ENCODE measurements at regions not wholly inside any gene's neighbourhood (a gene's known extent, or its start where the extent isn't known, plus 50 kb on each side); places are given as distances from the start of the nearest gene placed in this dataset.

DNA sequence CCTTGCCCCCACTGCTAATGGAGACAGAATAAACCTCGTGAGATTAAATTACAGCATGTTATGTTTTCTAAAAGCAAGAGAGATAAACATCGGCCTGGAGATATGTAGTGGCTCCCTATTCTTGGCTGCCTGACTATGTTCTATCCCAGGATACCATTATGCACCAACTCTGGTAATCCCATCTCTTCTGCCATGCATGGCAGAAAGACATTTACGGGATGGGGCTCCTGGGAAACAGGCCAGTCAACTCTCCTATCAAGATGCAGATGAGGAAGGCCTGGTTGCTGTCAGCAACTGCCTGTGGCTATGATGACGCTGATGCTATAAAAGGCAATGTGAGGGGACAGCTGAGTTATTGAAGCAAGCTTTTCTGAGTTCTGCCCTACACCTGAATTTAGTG is 166.2 kb upstream of the VCX3A start:
- no peak overlapping the region for H3K27ac Mint-ChIP-seq
- H3K4me1 Mint-ChIP-seq (ENCODE audit: low read depth) = no peaks in the 10 kb centered on the region
- no peak overlapping the region for H3K4me3 Mint-ChIP-seq
- H3K9me3 Mint-ChIP-seq = peaks cover 5% of the 10 kb centered on the region; the same call in 1 of the 2 replicates
- DNase-seq = no peak
- H3K27me3 Mint-ChIP-seq (ENCODE audit: insufficient read depth) = no peaks in the 10 kb centered on the region
- TF ChIP-seq, protein P1, sequence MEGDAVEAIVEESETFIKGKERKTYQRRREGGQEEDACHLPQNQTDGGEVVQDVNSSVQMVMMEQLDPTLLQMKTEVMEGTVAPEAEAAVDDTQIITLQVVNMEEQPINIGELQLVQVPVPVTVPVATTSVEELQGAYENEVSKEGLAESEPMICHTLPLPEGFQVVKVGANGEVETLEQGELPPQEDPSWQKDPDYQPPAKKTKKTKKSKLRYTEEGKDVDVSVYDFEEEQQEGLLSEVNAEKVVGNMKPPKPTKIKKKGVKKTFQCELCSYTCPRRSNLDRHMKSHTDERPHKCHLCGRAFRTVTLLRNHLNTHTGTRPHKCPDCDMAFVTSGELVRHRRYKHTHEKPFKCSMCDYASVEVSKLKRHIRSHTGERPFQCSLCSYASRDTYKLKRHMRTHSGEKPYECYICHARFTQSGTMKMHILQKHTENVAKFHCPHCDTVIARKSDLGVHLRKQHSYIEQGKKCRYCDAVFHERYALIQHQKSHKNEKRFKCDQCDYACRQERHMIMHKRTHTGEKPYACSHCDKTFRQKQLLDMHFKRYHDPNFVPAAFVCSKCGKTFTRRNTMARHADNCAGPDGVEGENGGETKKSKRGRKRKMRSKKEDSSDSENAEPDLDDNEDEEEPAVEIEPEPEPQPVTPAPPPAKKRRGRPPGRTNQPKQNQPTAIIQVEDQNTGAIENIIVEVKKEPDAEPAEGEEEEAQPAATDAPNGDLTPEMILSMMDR (IDR thresholded peaks at IDR 0.05) = no peak
- H3K36me3 Mint-ChIP-seq (ENCODE audit: low read depth) = no peaks in the 10 kb centered on the region

DNA sequence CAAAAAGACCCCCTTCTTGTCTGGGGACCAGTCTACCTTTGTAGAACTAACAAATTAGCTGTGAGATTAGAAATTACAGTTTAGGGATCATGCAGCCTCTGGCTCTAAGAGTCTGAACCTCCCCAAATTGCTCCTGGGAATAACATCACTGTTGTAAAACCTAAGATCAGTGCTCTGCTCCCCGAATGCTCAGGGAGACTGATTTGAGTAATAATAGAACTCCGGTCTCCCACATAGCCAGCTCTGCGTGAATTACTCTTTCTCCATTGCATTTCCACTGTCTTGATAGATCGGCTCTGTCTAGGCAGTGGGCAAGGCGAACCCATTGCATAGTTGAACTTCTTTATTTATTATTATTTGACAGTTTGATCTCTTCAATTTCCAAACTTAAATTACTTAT is 160.8 kb upstream of the VCX3A start:
- H3K4me3 Mint-ChIP-seq = no peak overlapping the region

DNA sequence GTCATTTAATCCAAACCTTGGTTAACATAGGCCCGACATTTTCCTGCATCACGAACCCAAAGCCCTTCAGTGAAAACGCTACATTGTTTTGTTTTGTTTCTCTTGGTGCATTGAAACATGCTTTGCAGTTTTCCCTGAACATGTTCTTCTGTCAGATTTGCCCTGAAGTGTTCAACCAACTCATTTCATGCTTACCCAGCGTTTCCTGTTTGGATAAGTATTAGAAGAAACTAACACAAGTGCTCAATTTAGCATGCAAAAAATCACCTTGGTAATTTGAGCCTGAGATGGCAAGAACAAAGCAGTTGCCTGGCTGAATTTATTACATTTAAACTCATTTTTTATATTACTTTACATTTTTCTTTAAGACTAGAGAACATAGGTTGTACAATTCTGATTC is 160.1 kb upstream of the VCX3A start:
- Mint-ChIP-seq H3K27me3 (ENCODE audit: insufficient read depth) (no peaks in the 10 kb centered on the region), H3K9me3 (peaks cover 8% of the 10 kb centered on the region), H3K27ac (no peak overlapping the region), H3K4me1 (ENCODE audit: low read depth) (no peaks in the 10 kb centered on the region), H3K4me3 (no peak overlapping the region), H3K36me3 (ENCODE audit: low read depth) (no peaks in the 10 kb centered on the region)
- DNase-seq = no peak
- TF ChIP-seq, protein P1 (IDR thresholded peaks at IDR 0.05) = no peak

More for the DNA sequence above, 160.8 kb upstream of the VCX3A start:
- Mint-ChIP-seq H3K27ac (no peak overlapping the region), H3K27me3 (ENCODE audit: insufficient read depth) (no peaks in the 10 kb centered on the region), H3K9me3 (peaks cover 9% of the 10 kb centered on the region), H3K36me3 (ENCODE audit: low read depth) (no peaks in the 10 kb centered on the region), H3K4me1 (ENCODE audit: low read depth) (no peaks in the 10 kb centered on the region)
- TF ChIP-seq, protein P1 (IDR thresholded peaks at IDR 0.05) = no peak
- no peak for DNase-seq

DNA sequence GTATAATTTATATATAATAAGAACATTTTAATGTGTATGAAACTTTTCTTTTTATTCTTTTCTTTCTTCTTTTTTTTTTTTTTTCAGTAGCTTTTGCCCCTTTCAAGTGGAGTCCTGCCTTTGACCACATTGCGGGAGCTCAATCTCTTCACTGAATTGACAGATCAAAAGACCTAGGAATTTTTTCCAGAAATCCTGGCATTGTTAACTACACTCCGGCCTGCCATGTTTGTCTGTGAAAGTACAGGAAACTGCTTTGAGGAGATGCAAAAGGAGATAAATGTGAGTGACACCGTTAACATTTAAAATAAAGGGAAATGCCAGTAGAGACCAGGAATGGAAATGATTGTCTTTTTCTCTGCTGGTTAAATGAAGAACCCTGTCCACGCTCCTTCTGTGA is 159.3 kb upstream of the VCX3A start:
- Mint-ChIP-seq H3K9me3 (peaks cover 4% of the 10 kb centered on the region; the same call in 1 of the 2 replicates), H3K27me3 (ENCODE audit: insufficient read depth) (no peaks in the 10 kb centered on the region), H3K4me1 (ENCODE audit: low read depth) (no peaks in the 10 kb centered on the region), H3K36me3 (ENCODE audit: low read depth) (no peaks in the 10 kb centered on the region), H3K27ac (no peak overlapping the region), H3K4me3 (no peak overlapping the region)
- TF ChIP-seq, protein P1 (IDR thresholded peaks at IDR 0.05) = no peak
- no peak for DNase-seq

DNA sequence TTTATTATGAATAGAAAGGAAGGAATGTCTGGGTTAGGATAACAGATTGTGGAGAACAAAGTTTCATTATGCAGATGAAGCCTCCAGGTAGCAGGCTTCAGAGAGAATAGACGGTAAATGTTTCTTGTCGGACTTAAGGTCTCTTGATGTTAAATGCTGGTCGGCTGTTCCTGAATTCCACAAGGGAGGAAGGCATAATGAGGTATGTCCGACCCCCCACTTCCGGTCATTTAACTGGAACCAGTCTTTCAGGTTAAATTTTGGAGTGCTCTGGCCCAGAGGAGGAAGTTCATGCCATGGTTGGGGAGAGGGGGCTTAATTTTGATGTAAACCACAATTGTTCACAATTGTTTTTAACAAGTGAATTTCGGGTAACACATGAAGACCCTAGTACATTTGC is 158.1 kb upstream of the VCX3A start:
- peaks cover 7% of the 10 kb centered on the region; the same call in 1 of the 2 replicates for H3K9me3 Mint-ChIP-seq
- H3K4me1 Mint-ChIP-seq (ENCODE audit: low read depth) = no peaks in the 10 kb centered on the region
- no peak overlapping the region for H3K27ac Mint-ChIP-seq
- TF ChIP-seq, protein P1 (IDR thresholded peaks at IDR 0.05) = no peak
- H3K4me3 Mint-ChIP-seq = no peak overlapping the region
- H3K27me3 Mint-ChIP-seq (ENCODE audit: insufficient read depth) = peaks cover under 1% of the 10 kb centered on the region; the same call in 1 of the 2 replicates
- DNase-seq = no peak
- H3K36me3 Mint-ChIP-seq (ENCODE audit: low read depth) = no peaks in the 10 kb centered on the region

DNA sequence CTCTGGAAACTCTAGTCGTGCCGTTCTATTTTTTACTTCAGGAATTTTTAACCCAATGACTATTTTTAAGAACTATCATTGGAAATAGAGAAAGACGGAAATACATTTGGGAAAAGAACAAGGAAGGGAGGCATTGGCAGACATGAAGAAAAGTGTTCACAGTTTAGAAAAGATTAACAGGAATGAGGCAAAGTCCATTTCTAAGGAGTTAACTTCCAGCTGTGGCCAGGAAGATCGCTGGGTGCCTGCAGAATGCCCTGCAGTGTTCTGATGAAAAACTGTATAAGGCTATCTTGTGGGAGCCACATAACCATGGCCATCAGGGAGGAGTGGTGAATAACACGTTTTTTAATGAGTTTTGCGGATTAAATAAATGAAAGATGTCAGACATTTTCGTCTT is 150.6 kb upstream of the VCX3A start:
- no peak for DNase-seq
- H3K4me3 Mint-ChIP-seq = no peak overlapping the region
- no peak overlapping the region for H3K27ac Mint-ChIP-seq
- H3K27me3 Mint-ChIP-seq (ENCODE audit: insufficient read depth) = peaks cover 2% of the 10 kb centered on the region; the same call in 1 of the 2 replicates
- peaks cover 7% of the 10 kb centered on the region for H3K9me3 Mint-ChIP-seq
- TF ChIP-seq, protein P1 (IDR thresholded peaks at IDR 0.05) = no peak
- no peaks in the 10 kb centered on the region for H3K4me1 Mint-ChIP-seq (ENCODE audit: low read depth)
- H3K36me3 Mint-ChIP-seq (ENCODE audit: low read depth) = no peaks in the 10 kb centered on the region
